ENCODE measurements at regions not wholly inside any gene's neighbourhood (a gene's known extent, or its start where the extent isn't known, plus 50 kb on each side); places are given as distances from the start of the nearest gene placed in this dataset.

DNA sequence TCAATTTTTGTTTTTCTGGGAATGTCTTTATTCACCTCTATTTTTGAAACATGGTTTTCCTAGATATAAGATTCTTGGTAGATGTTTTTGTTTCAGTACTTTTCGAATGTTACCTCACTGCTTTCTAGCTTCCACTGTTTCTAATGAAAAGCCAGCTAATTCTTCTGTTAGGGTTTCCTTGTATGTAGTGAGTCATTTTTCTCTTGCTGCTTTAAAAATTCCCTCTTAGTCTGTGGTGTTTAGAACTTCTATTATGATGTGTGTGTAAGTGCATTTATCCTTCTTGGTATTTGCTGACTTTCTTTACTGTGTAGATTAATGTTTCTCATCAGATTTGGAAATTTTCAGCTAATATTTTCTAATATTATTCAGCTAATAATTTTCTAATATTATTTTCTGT is 151.1 kb upstream of the OSTN start:
- TF ChIP-seq, protein P1, sequence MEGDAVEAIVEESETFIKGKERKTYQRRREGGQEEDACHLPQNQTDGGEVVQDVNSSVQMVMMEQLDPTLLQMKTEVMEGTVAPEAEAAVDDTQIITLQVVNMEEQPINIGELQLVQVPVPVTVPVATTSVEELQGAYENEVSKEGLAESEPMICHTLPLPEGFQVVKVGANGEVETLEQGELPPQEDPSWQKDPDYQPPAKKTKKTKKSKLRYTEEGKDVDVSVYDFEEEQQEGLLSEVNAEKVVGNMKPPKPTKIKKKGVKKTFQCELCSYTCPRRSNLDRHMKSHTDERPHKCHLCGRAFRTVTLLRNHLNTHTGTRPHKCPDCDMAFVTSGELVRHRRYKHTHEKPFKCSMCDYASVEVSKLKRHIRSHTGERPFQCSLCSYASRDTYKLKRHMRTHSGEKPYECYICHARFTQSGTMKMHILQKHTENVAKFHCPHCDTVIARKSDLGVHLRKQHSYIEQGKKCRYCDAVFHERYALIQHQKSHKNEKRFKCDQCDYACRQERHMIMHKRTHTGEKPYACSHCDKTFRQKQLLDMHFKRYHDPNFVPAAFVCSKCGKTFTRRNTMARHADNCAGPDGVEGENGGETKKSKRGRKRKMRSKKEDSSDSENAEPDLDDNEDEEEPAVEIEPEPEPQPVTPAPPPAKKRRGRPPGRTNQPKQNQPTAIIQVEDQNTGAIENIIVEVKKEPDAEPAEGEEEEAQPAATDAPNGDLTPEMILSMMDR (IDR thresholded peaks at IDR 0.05; ENCODE audit: poor library complexity, severe bottlenecking), result no peak
- TF ChIP-seq, protein P2, sequence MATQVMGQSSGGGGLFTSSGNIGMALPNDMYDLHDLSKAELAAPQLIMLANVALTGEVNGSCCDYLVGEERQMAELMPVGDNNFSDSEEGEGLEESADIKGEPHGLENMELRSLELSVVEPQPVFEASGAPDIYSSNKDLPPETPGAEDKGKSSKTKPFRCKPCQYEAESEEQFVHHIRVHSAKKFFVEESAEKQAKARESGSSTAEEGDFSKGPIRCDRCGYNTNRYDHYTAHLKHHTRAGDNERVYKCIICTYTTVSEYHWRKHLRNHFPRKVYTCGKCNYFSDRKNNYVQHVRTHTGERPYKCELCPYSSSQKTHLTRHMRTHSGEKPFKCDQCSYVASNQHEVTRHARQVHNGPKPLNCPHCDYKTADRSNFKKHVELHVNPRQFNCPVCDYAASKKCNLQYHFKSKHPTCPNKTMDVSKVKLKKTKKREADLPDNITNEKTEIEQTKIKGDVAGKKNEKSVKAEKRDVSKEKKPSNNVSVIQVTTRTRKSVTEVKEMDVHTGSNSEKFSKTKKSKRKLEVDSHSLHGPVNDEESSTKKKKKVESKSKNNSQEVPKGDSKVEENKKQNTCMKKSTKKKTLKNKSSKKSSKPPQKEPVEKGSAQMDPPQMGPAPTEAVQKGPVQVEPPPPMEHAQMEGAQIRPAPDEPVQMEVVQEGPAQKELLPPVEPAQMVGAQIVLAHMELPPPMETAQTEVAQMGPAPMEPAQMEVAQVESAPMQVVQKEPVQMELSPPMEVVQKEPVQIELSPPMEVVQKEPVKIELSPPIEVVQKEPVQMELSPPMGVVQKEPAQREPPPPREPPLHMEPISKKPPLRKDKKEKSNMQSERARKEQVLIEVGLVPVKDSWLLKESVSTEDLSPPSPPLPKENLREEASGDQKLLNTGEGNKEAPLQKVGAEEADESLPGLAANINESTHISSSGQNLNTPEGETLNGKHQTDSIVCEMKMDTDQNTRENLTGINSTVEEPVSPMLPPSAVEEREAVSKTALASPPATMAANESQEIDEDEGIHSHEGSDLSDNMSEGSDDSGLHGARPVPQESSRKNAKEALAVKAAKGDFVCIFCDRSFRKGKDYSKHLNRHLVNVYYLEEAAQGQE (IDR thresholded peaks at IDR 0.05; ENCODE audit: borderline replicate concordance), result no peak

Data from neural cell (in vitro differentiated cells).